ENCODE measurements at regions not wholly inside any gene's neighbourhood (a gene's known extent, or its start where the extent isn't known, plus 50 kb on each side); places are given as distances from the start of the nearest gene placed in this dataset.
"Not testable (repeated sequence)": the region's sequence is repeated elsewhere in the genome, so short reads cannot be mapped to it uniquely, and the experiment has no call there.

- DNase-seq = no peak
Observed at GRCh38 chr5:68970617-68971016, 123.2 kb upstream of the SLC30A5 start.

GRCh38 chr5:68973696-68974095, 120.1 kb upstream of the SLC30A5 start:
- DNase-seq = no peak

- no peak for DNase-seq
Observed at GRCh38 chr5:68983043-68983442, 110.8 kb upstream of the SLC30A5 start.

- no peak for DNase-seq
Observed at GRCh38 chr5:68983959-68984358, 109.9 kb upstream of the SLC30A5 start.

- DNase-seq = no peak
Observed at GRCh38 chr5:68991279-68992084, 102.3 kb upstream of the SLC30A5 start.

- DNase-seq = no peak
Observed at GRCh38 chr5:68994645-68995044, 99.2 kb upstream of the SLC30A5 start.

GRCh38 chr5:68995845-68996545, 97.8 kb upstream of the SLC30A5 start:
- DNase-seq = no peak

- no peak for DNase-seq
Observed at GRCh38 chr5:68999181-68999580, 94.6 kb upstream of the SLC30A5 start.

- DNase-seq = no peak
Observed at GRCh38 chr5:69000216-69000919, 93.4 kb upstream of the SLC30A5 start.

- DNase-seq = no peak
Observed at GRCh38 chr5:69000949-69001348, 92.9 kb upstream of the SLC30A5 start.

GRCh38 chr5:69001627-69002026, 92.2 kb upstream of the SLC30A5 start:
- peak; percentile 3 for DNase-seq

- DNase-seq = no peak
Observed at GRCh38 chr5:69004127-69004526, 89.7 kb upstream of the SLC30A5 start.

GRCh38 chr5:69004676-69005075, 89.1 kb upstream of the SLC30A5 start:
- no peak for DNase-seq

- DNase-seq = no peak
Observed at GRCh38 chr5:69006030-69006429, 87.8 kb upstream of the SLC30A5 start.

- no peak for DNase-seq
Observed at GRCh38 chr5:69007163-69007562, 86.7 kb upstream of the SLC30A5 start.

GRCh38 chr5:69007726-69008368, 86.0 kb upstream of the SLC30A5 start:
- DNase-seq = peak; percentile 58

GRCh38 chr5:69010476-69010875, 83.3 kb upstream of the SLC30A5 start:
- DNase-seq = no peak

GRCh38 chr5:69011910-69012309, 81.9 kb upstream of the SLC30A5 start:
- no peak for DNase-seq

- no peak for DNase-seq
Observed at GRCh38 chr5:69013481-69013880, 80.3 kb upstream of the SLC30A5 start.

GRCh38 chr5:69014007-69014406, 79.8 kb upstream of the SLC30A5 start:
- DNase-seq = not testable (repeated sequence)

GRCh38 chr5:69019668-69020375, 74.0 kb upstream of the SLC30A5 start:
- DNase-seq = no peak

- no peak for DNase-seq
Observed at GRCh38 chr5:69024241-69024651, 69.6 kb upstream of the SLC30A5 start.
